Dedifferentiated amniotic fluid mesenchymal stem cell (primary cell): ENCODE measurements at regions not wholly inside any gene's neighbourhood (a gene's known extent, or its start where the extent isn't known, plus 50 kb on each side); places are given as distances from the start of the nearest gene placed in this dataset.
A peak's percentile ranks its signal among the peaks of the same experiment; 100 is the strongest.

ENCODE experiments used
- DNase-seq: peaks from one replicate; pipeline ENCODE4 v3.0.0-alpha.2; 2016; ENCODE audit errors: extremely low spot score

DNA sequence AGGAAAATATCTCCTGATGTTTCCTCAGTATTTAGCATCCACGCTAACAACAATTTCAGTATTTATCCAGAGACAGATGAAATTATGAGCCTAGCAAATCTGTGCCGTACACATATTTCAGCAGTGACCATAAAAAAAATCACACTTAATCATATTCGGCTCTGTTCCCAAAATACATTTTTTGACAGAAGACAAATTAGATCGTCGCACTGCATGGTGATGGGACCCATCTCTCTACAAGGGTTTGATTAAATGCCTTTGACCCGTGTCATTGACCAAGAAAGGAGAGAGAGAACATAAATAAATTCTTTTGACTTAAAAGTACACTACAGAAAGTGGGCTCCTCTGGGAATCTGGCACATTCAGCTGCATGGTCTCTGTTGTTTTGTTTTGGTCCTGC is 215.3 kb upstream of the SEMA6D start:
- no peak for DNase-seq

DNA sequence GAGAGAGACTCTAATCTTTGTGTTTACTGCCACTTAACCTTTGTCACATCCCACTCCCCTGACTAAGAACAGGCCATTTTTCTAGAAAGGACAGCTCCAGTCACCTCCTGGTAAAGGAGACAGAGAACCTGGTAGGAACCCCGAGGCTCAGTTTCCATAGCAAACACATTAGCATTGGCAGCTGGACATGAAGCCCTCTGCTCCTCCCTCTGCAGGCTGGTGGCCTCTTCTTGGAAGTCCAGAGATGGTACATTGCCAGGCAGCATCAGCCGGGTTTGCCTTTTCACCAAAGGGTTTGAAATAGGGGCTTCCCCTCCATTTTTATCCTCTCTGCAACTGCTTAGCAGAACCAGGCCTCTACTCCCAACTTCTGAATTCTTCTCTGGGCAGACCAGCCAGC is 213.4 kb upstream of the SEMA6D start:
- no peak for DNase-seq

DNA sequence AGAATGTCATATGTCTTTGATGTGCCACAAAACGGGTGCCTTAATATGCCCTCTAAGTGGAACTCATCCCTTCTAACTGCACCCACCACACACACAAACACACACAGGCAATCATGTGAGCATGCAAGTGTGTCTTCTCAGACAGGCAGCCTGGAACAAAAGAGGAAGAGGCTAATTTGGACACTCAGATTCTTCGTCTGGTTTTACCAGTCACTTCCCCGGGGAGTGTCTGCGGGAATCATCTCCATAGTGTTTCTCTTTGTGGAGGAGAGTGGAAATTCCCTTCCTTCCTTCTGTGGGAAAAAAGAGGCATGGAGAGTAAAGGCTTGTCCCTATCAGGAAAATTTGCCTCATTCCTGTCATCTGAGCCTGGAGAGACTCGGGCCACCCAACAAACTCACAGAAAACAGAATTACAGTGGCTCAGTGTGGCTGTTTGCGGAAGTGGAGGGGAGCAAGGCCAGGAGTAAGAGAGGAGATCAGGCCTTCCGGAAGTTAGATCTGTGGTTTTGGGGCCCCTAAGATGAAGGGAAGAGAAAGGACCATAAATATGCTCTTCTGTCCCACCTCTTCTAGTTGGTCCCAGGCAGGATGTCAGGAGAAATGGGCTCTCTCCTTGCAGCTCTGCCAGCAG is 212.6 kb upstream of the SEMA6D start:
- DNase-seq, result no peak

GRCh38 chr15:47505712-47506328 is 211.5 kb upstream of the SEMA6D start:
- no peak for DNase-seq

- DNase-seq, result no peak
Observed at GRCh38 chr15:47506329-47507100, 210.8 kb upstream of the SEMA6D start.

DNA sequence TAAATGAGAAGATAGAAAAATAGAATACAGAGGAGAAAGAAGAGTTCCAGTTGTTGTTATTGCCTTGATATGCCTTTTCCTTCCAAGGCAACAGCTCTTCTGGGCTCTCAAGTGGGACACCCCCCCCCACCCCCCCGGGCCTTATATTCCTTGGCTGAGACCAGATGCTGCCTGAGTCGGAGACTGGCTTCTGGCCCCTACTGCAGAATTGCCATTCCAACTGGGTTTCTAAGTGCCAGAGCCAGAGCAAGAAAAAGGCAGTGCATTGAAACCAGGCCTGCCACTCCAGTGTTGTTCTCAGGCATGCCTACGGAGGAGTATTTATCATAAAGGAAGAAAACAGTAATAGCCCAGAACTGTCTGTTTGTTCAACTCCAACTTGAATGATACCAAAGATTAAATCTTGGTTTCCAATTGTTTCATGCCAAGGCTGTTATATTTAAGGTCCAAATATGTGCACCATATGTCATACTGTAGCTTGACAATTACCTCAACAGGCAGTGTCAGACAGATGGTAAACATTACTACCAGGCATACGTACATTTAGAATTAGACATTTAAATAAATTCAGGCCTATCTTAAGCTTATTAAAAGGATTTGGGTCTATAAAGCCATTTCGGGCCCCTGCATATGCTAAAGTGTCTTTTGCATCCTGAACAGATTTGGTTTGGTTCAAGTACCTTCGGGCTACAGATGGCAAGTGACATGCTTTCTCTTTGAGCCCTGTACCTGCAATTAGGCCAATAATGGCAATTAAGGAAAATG is 209.9 kb upstream of the SEMA6D start:
- no peak for DNase-seq

DNA sequence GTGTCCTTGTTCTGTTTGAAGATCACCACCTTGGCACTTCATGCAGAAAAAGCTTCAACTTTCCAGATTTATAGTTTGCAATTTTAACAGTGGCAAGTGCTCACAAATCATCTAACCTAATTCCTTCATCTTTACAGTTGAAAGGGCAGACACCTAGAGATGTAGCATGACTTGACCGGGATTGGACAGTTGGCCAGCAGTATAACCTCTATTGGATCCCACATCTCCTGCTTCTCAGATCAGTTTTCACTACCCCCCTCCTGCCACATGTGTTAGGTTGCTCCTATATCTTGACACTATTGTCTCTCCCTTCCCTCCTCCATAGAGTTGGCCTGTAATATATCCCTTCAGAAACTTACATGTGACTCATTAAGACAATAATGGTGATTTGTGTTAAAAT is 206.0 kb upstream of the SEMA6D start:
- DNase-seq, result no peak

DNA sequence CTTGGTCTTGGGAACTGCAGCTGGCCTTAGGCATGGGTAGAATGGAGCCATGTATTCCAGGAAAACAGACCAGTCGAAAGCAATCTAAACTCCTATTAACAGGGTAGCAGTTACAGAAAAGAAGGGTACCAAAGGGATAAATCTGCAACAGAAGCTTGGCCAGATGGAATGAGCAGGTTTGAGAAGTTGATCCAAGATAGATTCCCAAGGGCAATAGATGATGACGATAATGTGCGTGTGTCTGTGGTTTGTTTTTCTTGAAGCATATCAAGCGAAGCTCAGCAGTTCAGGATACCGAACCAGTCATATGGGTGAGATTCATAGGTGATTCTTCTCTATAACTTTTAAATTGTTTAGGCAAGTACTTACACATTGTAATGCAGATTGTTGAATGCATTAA is 203.8 kb upstream of the SEMA6D start:
- DNase-seq, result no peak

DNA sequence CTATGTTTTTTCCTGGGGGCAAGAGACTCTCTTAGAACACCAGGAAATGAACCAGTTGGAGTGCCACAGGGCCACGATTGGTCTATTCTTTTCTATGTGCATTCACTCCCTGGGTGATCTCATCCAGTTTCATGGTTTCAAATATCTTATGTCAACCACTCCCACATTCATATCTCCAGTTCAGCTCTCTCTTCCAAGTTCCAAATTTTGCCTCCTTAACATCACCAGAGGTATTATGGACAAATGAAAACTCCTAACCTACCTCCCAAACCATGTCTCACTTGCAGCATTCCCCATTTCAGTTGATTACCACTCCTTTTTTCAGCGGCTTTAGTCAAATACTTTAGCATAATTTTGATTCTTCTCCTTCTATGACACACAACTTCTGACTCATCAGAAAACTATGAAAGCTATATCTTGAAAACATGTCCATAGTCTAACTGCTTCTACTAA is 203.1 kb upstream of the SEMA6D start:
- DNase-seq, result peak; percentile 84

GRCh38 chr15:47516558-47516957 is 200.7 kb upstream of the SEMA6D start:
- DNase-seq, result no peak

DNA sequence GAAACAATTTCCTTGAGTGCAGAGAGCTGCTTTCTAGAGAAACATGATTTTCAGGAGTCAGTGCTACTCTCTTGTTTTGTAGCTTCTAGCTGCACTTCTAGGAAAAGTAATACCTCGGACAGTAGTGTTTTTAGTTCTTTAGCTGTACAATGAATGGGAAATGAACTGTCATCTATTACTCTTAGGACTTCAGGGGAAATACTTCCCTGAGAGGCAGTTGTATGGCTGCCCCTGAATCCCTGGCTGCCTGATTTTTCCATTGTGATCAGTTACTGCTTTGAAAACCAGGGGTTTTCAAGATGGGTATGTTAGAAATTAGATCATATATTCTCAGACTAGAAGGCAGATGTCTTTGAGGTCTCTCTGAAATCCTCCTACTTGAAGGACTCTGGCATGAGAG is 200.3 kb upstream of the SEMA6D start:
- no peak for DNase-seq

DNA sequence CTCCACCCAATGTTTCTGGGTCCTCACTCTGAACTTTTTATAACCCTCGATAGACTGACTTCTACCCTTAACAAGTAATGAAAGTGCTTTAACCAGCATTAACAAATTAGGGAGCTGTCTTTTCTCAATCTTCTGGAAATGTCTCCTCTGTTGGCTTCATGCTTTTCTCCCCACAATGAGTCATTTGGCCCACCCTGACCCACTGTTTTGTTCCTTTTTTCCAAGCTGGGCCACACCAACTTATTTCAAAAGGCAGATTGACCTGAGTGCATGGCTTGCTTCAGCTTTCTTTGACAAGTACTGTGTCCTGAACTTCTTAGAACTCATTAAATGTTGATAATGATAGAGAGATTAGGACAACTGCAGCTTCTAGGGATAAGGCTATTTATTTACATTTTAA is 199.6 kb upstream of the SEMA6D start:
- no peak for DNase-seq

GRCh38 chr15:47523681-47524475 is 193.4 kb upstream of the SEMA6D start:
- peak; percentile 48 for DNase-seq

- DNase-seq, result no peak
Observed at GRCh38 chr15:47529241-47529640, 188.1 kb upstream of the SEMA6D start.

- DNase-seq, result no peak
Observed at GRCh38 chr15:47534673-47535072, 182.6 kb upstream of the SEMA6D start.

DNA sequence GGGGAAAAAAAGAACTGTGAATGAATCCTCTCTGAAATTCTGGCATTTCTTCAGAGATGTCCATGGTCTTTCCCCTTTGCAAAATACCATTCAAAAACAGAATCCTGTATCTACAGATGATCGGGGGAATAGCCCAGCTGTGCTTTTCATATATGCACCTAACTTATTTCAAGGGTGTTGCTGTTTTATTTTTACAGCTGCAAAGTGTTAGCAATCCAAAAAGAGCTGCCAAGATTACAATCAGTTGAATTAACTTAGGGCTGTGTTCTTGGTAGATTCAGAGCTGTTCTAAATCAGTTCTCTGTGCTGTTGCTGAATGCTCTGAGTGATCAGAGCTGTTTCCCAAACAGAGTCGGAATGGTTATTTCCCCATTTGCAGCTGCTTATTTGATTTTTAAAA is 175.7 kb upstream of the SEMA6D start:
- DNase-seq, result no peak

DNA sequence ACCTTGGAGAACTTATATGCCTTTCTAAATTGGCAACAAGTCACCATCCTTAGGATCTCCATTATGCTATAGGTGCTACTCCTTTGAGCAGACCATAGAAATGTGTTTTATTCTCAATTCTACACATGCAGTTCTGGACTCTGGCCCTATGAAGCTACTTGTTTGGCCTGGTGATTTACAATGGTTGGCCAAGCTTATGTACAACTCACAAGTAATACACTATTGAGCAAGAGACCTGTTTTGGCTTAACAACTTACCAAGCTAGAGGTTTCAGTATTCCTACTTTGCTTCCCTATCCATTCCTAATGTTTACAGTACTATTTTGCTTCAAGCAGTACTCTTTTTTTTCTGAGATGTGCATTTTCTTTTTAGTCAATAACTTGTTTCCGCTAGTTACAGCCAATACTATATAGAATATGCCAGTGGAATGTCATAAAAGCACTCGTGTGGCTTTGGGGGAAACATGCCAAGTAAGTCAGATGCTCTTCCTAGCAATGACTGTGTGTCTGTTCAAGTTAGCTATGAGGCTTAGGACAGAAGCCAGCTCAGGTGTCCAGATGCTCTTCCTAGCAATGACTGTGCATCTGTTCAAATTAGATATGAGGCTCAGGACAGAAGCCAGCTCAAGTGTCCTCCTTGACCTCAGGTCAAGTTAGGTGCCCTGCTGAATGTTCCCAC is 174.9 kb upstream of the SEMA6D start:
- DNase-seq, result no peak

- DNase-seq, result no peak
Observed at GRCh38 chr15:47548231-47548630, 169.1 kb upstream of the SEMA6D start.

- DNase-seq, result no peak
Observed at GRCh38 chr15:47548986-47549385, 168.3 kb upstream of the SEMA6D start.

- DNase-seq, result no peak
Observed at GRCh38 chr15:47551079-47551478, 166.2 kb upstream of the SEMA6D start.

- DNase-seq, result no peak
Observed at GRCh38 chr15:47551546-47551945, 165.8 kb upstream of the SEMA6D start.
